Suppressor macrophage treated with lipopolysaccharide for 4 hours (primary cell): ENCODE measurements at regions not wholly inside any gene's neighbourhood (a gene's known extent, or its start where the extent isn't known, plus 50 kb on each side); places are given as distances from the start of the nearest gene placed in this dataset.

Experiments
- DNase-seq: peaks from one replicate; pipeline ENCODE4 v3.0.0-alpha.2; 2020

DNA sequence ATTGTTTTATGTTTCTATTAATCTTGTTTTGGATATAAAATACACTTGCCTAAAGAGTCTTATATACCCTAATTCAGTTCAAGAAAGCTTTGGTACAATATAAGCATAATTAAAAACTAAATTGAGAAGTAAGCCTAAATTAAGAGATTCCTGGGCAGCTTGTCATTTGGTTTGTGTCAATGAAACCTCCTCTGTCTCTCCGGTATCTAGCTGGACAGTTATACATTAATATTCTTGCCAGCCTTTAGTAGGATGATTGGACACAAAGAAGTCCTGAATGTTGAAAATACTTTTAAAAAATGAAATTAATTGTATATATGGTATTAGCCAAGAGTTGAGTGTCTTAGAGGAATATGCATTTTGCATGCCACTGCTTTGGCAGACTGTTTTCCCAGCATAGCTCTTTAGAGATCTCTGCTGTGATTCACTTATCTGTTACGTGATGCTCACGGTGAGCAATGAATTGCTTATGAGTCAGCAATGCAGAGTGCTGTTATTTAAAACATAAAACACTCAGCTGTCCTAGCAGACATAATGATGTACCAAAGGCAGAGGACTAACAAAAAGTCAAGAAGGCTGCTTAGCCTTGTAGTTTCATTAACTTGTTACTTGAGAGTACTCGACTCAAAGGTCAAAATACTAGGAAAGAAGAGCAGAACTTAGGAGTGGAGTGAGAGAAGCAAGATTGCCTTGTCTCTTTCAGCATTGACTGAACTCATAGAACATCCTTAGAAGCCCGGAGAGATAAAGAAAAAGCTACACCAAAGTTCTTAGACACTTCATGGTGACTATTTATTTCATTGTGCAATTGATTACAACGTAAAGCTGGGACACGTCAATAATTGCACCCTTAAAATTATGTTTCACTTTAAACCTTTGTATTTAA lies 1296.1 kb upstream of the PCDH7 start:
- no peak for DNase-seq

DNA sequence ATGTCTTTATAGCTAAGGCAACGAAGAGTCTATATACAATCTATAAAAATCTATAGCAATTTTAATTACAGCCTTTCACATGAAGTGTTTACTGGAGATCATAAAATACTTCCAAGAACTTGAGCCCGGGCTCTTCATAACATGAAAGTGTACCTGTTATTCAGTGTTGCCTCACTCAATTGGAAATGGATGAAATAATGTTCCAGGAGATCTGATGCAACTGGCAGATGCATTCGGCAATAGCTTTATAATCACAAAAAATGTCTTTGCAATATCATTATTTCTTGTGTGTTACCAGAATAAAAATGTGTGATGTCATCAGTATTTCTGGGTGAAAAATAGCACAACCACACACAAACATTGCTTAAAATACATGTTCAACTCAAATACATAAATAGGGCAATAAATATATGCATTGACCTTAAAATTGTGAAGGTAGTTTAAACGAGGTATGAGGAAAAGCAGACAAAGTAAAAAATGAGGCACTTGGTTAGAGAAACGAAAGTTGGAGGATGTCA lies 1266.8 kb upstream of the PCDH7 start:
- DNase-seq: no peak

DNA sequence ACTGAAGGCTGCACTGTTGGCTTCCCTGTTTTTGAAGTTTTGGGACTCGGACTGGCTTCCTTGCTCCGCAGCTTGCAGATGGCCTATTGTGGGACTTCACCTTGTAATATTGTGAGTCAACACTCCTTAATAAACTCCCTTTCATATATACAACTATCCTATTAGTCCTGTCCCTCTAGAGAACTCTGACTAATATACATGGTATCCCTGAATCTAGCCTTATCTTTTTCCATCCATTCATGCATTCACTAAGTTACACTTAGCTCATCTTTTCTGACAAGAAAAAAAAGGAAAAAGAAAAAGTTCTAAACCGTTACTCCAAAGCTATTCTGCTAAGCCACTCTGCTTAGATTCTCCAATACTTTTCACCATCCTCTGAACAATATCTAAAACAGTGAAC lies 1260.2 kb upstream of the PCDH7 start:
- no peak for DNase-seq

DNA sequence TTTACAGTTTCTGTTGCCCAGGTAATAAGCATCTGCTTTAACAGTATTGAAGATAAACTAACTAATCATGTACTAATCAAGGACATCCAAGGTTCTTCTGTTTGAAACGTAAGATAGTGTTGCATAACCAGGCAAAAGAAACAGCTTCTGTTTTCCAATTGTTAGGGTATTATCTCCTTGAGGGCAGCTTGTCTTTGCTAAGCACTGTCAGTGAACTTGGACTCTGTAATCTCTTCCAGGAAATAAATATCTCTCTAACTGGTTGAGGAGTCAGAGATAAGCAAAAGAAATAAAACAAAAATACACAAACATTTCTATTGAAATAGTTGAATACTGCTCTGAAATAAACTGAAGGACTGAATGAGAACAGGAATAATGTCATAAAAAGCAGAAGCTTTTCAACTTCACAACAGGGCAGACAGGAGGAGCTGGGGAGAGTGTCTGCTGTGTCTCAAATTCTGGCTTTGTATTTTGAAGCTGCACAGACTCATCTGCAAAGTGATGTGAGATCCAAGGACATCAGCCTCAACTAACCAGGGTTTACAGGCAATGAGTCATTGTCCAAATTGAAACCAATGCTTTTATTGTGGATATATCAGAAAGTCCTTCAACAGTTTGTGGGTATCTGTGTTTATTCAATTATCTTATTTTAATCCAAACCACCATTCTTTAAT lies 1253.0 kb upstream of the PCDH7 start:
- no peak for DNase-seq
